ENCODE measurements at regions not wholly inside any gene's neighbourhood (a gene's known extent, or its start where the extent isn't known, plus 50 kb on each side); places are given as distances from the start of the nearest gene placed in this dataset.

DNA sequence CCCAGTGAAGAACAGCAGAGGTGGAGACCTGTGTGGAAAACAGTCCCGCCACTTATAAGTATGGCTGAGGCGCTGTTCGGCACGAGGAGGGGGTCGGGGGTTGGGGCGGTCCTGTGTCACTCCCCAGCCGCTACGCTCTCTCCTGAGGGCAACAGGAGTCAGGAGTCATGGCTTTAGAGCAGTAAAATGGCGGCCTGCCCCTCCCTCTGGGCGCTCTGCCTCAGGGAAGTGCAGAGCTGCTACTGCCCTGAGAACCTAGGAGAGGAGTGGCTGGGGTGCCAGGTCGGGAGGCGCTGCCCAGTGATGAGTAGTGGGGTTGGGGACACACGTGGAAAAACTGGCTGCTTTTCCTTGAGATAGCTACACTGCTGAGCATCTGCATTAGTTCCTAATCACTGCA lies 551.2 kb upstream of the AMOT start:
- Histone ChIP-seq H2AFZ (ENCODE audit: low read depth, low read length, severe bottlenecking) (no peak overlapping the region), H4K20me1 (ENCODE audit: low read depth, low read length) (no peaks in the 10 kb centered on the region)

DNA sequence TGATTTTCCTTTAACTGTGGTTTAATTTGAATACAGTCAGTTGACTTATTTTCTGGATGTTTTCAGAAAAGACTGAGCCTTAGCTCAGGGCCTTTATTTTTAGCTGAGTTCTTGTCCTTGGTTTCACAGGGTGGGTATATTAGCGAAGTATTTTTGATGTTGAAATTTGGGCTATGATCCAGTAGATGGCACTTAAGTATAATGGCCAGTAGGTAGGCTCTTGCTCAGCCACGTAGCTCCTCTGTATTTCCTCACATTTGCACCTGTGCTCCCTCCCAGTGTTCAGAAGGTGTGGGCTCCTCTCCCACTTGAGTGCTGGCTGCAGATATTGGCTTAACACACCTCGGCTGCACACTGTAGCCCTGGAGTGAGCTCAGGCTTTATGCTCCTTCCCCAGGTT lies 549.9 kb upstream of the AMOT start:
- H3F3A ChIP-seq (ENCODE audit: insufficient read depth): no peaks in the 10 kb centered on the region
- H3K36me3 ChIP-seq (ENCODE audit: low read length): no peaks in the 10 kb centered on the region
- no peaks in the 10 kb centered on the region for H3K79me2 ChIP-seq (ENCODE audit: insufficient read depth, low read length)
- H3K27ac ChIP-seq (ENCODE audit: low read depth, low read length): no peak overlapping the region
- H2AFZ ChIP-seq (ENCODE audit: low read depth, low read length, severe bottlenecking): no peak overlapping the region
- no peak overlapping the region for H3K9ac ChIP-seq (ENCODE audit: low read length)
- H3K9me2 ChIP-seq (replicated peaks; ENCODE audit: insufficient read depth, low read length): no peaks in the 10 kb centered on the region
- no peak overlapping the region for H3K4me3 ChIP-seq (ENCODE audit: insufficient read depth, low read length, poor library complexity, severe bottlenecking)
- no peaks in the 10 kb centered on the region for H4K20me1 ChIP-seq (ENCODE audit: low read depth, low read length)
- H3K4me2 ChIP-seq (ENCODE audit: low read depth, low read length, poor library complexity, severe bottlenecking): no peak overlapping the region
- H3K27me3 ChIP-seq (ENCODE audit: low read length): no peaks in the 10 kb centered on the region
- no peaks in the 10 kb centered on the region for H3K9me3 ChIP-seq (ENCODE audit: insufficient read depth, low read length)
- TF ChIP-seq, protein P1, sequence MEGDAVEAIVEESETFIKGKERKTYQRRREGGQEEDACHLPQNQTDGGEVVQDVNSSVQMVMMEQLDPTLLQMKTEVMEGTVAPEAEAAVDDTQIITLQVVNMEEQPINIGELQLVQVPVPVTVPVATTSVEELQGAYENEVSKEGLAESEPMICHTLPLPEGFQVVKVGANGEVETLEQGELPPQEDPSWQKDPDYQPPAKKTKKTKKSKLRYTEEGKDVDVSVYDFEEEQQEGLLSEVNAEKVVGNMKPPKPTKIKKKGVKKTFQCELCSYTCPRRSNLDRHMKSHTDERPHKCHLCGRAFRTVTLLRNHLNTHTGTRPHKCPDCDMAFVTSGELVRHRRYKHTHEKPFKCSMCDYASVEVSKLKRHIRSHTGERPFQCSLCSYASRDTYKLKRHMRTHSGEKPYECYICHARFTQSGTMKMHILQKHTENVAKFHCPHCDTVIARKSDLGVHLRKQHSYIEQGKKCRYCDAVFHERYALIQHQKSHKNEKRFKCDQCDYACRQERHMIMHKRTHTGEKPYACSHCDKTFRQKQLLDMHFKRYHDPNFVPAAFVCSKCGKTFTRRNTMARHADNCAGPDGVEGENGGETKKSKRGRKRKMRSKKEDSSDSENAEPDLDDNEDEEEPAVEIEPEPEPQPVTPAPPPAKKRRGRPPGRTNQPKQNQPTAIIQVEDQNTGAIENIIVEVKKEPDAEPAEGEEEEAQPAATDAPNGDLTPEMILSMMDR (IDR thresholded peaks at IDR 0.05; ENCODE audit: insufficient read depth, low read length, poor library complexity, severe bottlenecking): no peak
- TF ChIP-seq EZH2phosphoT487 (conservative IDR thresholded peaks at IDR 0.05; ENCODE audit: low read length): no peak

More for the DNA sequence above, 551.2 kb upstream of the AMOT start:
- TF ChIP-seq EZH2phosphoT487 (conservative IDR thresholded peaks at IDR 0.05; ENCODE audit: low read length): no peak
- TF ChIP-seq, protein P1 (IDR thresholded peaks at IDR 0.05; ENCODE audit: insufficient read depth, low read length, poor library complexity, severe bottlenecking): no peak
- H3K27me3 ChIP-seq (ENCODE audit: low read length): no peaks in the 10 kb centered on the region
- no peak overlapping the region for H3K4me3 ChIP-seq (ENCODE audit: insufficient read depth, low read length, poor library complexity, severe bottlenecking)
- H3F3A ChIP-seq (ENCODE audit: insufficient read depth): no peaks in the 10 kb centered on the region
- no peak overlapping the region for H3K27ac ChIP-seq (ENCODE audit: low read depth, low read length)
- no peaks in the 10 kb centered on the region for H3K9me2 ChIP-seq (replicated peaks; ENCODE audit: insufficient read depth, low read length)
- H3K79me2 ChIP-seq (ENCODE audit: insufficient read depth, low read length): no peaks in the 10 kb centered on the region
- no peak overlapping the region for H3K9ac ChIP-seq (ENCODE audit: low read length)
- H3K36me3 ChIP-seq (ENCODE audit: low read length): no peaks in the 10 kb centered on the region
- H3K9me3 ChIP-seq (ENCODE audit: insufficient read depth, low read length): no peaks in the 10 kb centered on the region
- H3K4me2 ChIP-seq (ENCODE audit: low read depth, low read length, poor library complexity, severe bottlenecking): no peak overlapping the region

DNA sequence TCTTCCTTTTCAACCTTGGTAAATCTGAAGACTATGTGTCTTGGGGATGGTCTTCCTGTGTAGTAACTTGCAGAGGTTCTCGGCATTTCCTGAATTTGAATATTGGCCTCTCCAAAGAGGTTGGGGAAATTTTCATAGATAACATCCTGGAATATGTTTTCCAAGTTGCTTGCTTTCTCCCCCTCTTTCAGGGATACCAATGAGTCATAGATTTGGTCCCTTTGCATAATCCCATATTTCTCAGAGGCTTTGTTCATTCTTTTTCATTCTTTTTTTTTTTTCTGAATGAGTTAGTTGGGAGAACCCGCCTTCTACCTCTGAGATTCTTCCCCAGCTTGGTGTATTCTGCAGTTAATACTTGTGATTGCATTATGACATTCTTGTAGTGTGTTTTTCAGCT lies 549.2 kb upstream of the AMOT start:
- Histone ChIP-seq H3K27me3 (ENCODE audit: low read length) (no peaks in the 10 kb centered on the region), H3K79me2 (ENCODE audit: insufficient read depth, low read length) (no peaks in the 10 kb centered on the region), H3F3A (ENCODE audit: insufficient read depth) (no peaks in the 10 kb centered on the region), H3K9me3 (ENCODE audit: insufficient read depth, low read length) (no peaks in the 10 kb centered on the region), H3K4me3 (ENCODE audit: insufficient read depth, low read length, poor library complexity, severe bottlenecking) (no peak overlapping the region), H3K9ac (ENCODE audit: low read length) (no peak overlapping the region), H3K27ac (ENCODE audit: low read depth, low read length) (no peak overlapping the region), H2AFZ (ENCODE audit: low read depth, low read length, severe bottlenecking) (no peak overlapping the region), H3K4me2 (ENCODE audit: low read depth, low read length, poor library complexity, severe bottlenecking) (no peak overlapping the region), H4K20me1 (ENCODE audit: low read depth, low read length) (no peaks in the 10 kb centered on the region), H3K36me3 (ENCODE audit: low read length) (no peaks in the 10 kb centered on the region), H3K9me2 (replicated peaks; ENCODE audit: insufficient read depth, low read length) (no peaks in the 10 kb centered on the region)
- TF ChIP-seq, protein P1 (IDR thresholded peaks at IDR 0.05; ENCODE audit: insufficient read depth, low read length, poor library complexity, severe bottlenecking): no peak
- TF ChIP-seq EZH2phosphoT487 (conservative IDR thresholded peaks at IDR 0.05; ENCODE audit: low read length): no peak
